ENCODE measurements at regions not wholly inside any gene's neighbourhood (a gene's known extent, or its start where the extent isn't known, plus 50 kb on each side); places are given as distances from the start of the nearest gene placed in this dataset.

- TF ChIP-seq ZNF180 (CRISPR knock-in tag; IDR thresholded peaks at IDR 0.05; ENCODE audit: borderline replicate concordance, low read depth) (no peak), ARNTL (CRISPR knock-in tag; IDR thresholded peaks at IDR 0.05) (peak; percentile 73; the same call in 1 of the 2 replicates), DBP (CRISPR knock-in tag; IDR thresholded peaks at IDR 0.05; ENCODE audit: not compliant biosample characterization) (no peak), MED1 (CRISPR knock-in tag; IDR thresholded peaks at IDR 0.05) (peak; percentile 71), ARID5B (CRISPR knock-in tag; IDR thresholded peaks at IDR 0.05) (peak; percentile 88), ZNF629 (CRISPR knock-in tag; conservative IDR thresholded peaks at IDR 0.05) (peak; percentile 51), ZNF678 (CRISPR knock-in tag; IDR thresholded peaks at IDR 0.05) (no peak), RFX5 (IDR thresholded peaks at IDR 0.05; ENCODE audit: low read depth, low read length) (no peak), MAFF (IDR thresholded peaks at IDR 0.05; ENCODE audit: low read depth, low read length) (no peak), ZFP36 (IDR thresholded peaks at IDR 0.05; ENCODE audit: borderline replicate concordance, low read depth, low read length, partially characterized antibody) (no peak), ZNF317 (CRISPR knock-in tag; IDR thresholded peaks at IDR 0.05) (0 out of 2 replicates have a peak, but pooled peaks have one; percentile 55), ARID2 (CRISPR knock-in tag; IDR thresholded peaks at IDR 0.05; ENCODE audit: borderline replicate concordance) (no peak), PAXIP1 (CRISPR knock-in tag; conservative IDR thresholded peaks at IDR 0.05) (peak; percentile 91), MEF2D (CRISPR knock-in tag; IDR thresholded peaks at IDR 0.05) (peak; percentile 49; the same call in 1 of the 2 replicates), NR2F1 (CRISPR knock-in tag; IDR thresholded peaks at IDR 0.05) (peak in 1 of 2 experiments; percentile 60; a peak in 2 of 4 replicates), SMAD3 (CRISPR knock-in tag; IDR thresholded peaks at IDR 0.05) (peak; percentile 60; the same call in 1 of the 2 replicates), MIER3 (CRISPR knock-in tag; IDR thresholded peaks at IDR 0.05; ENCODE audit: borderline replicate concordance) (peak; percentile 60; the same call in 1 of the 2 replicates), ZNF556 (CRISPR knock-in tag; IDR thresholded peaks at IDR 0.05; ENCODE audit: borderline replicate concordance) (0 out of 2 replicates have a peak, but pooled peaks have one; percentile 49), RBFOX2 (IDR thresholded peaks at IDR 0.05; ENCODE audit: low read depth, low read length) (0 out of 2 replicates have a peak, but pooled peaks have one; percentile 16), BCL6 (CRISPR knock-in tag; IDR thresholded peaks at IDR 0.05) (peak; percentile 57; the same call in 1 of the 2 replicates), CREB1 (IDR thresholded peaks at IDR 0.05) (no peak), CREB1 (CRISPR knock-in tag; IDR thresholded peaks at IDR 0.05) (peak; percentile 52)
Observed at GRCh38 chr5:125719681-125720347, 703.4 kb upstream of the GRAMD2B start (continued).

Data from HepG2 (cell line).